CD14-positive monocyte (primary cell): ENCODE measurements at regions not wholly inside any gene's neighbourhood (a gene's known extent, or its start where the extent isn't known, plus 50 kb on each side); places are given as distances from the start of the nearest gene placed in this dataset.

Source experiments
- DNase-seq, 3 donors: peaks; one replicate each; pipeline ENCODE4 v3.0.0-alpha.2; 2011 to 2022
- H2AFZ ChIP-seq: 2 replicates; pipeline ENCODE4 v1.6.0; 2012; ENCODE audit warnings: mild to moderate bottlenecking, low read depth, low read length, inconsistent platforms; ENCODE audit not compliant: insufficient read depth, poor library complexity, severe bottlenecking
- H3K27ac ChIP-seq, 2 donors: 1 replicate in 1 of 2; 2 replicates in 1 of 2; pipeline ENCODE4 v1.5.1; 2012 to 2013; ENCODE audit warnings: low read length in 2 of 2, control low read depth in 1 of 2, inconsistent platforms in 1 of 2, low read depth in 1 of 2, mild to moderate bottlenecking in 1 of 2
- H3K27me3 ChIP-seq, 2 donors: one replicate each; pipeline versions ENCODE4 v1.6.0 to v1.6.1; 2011 to 2013; ENCODE audit warnings: low read length in 2 of 2; ENCODE audit not compliant: control insufficient read depth in 2 of 2, insufficient read depth in 2 of 2
- H3K36me3 ChIP-seq, 2 donors: replicated peaks in 1 of 2; 1 replicate in 1 of 2; 2 replicates in 1 of 2; pipeline versions ENCODE4 v1.5.1 to v1.6.1; 2012 to 2013; ENCODE audit warnings: low read length in 2 of 2, control low read depth in 1 of 2, inconsistent platforms in 1 of 2, mild to moderate bottlenecking in 1 of 2; ENCODE audit not compliant: insufficient read depth in 2 of 2, control insufficient read depth in 1 of 2
- H3K4me1 ChIP-seq, 2 donors: 1 replicate in 1 of 2; 2 replicates in 1 of 2; pipeline versions ENCODE4 v1.5.1 to v1.6.1; 2012 to 2013; ENCODE audit warnings: low read length in 2 of 2, control low read depth in 1 of 2, inconsistent platforms in 1 of 2, mild to moderate bottlenecking in 1 of 2, moderate library complexity in 1 of 2; ENCODE audit not compliant: insufficient read depth in 2 of 2, control insufficient read depth in 1 of 2
- H3K4me2 ChIP-seq: replicated peaks from 2 replicates; pipeline ENCODE3; 2012; ENCODE audit warnings: low read length, moderate library complexity, mild to moderate bottlenecking; ENCODE audit not compliant: poor library complexity, severe bottlenecking; ENCODE audit errors: extremely low read depth
- H3K4me3 ChIP-seq, 3 experiments: fragments of 200-600 bp in 1 of 3; sonication (generic) in 1 of 3; replicated peaks in 1 of 3; 1 replicate in 2 of 3; 2 replicates in 1 of 3; pipeline ENCODE4 v1.5.1; 2011 to 2013; ENCODE audit warnings: low read length in 3 of 3, mild to moderate bottlenecking in 3 of 3, control low read depth in 2 of 3, low read depth in 2 of 3, inconsistent platforms in 1 of 3, moderate library complexity in 1 of 3
- H3K79me2 ChIP-seq: 2 replicates; pipeline ENCODE4 v1.6.0; 2012; ENCODE audit warnings: mild to moderate bottlenecking, control low read depth, inconsistent platforms, low read length, moderate library complexity; ENCODE audit not compliant: insufficient read depth
- H3K9ac ChIP-seq: 2 replicates; pipeline ENCODE4 v1.6.0; 2017; ENCODE audit warnings: low read length, mild to moderate bottlenecking; ENCODE audit not compliant: insufficient read depth, poor library complexity, severe bottlenecking
- H3K9me3 ChIP-seq, 2 donors: replicated peaks in 1 of 2; 1 replicate in 1 of 2; 2 replicates in 1 of 2; pipeline versions ENCODE4 v1.5.1 to v1.6.1; 2012 to 2013; ENCODE audit warnings: low read length in 2 of 2, control low read depth in 1 of 2; ENCODE audit not compliant: control insufficient read depth in 1 of 2, insufficient read depth in 1 of 2
- H4K20me1 ChIP-seq: 2 replicates; pipeline ENCODE4 v1.6.0; 2012; ENCODE audit warnings: mild to moderate bottlenecking, low read length, control low read depth, moderate library complexity; ENCODE audit not compliant: insufficient read depth
- H3K27ac Mint-ChIP-seq, 7 donors: one replicate each; pipeline ENCODE4 v1.8.0; 2020; ENCODE audit warnings: mild to moderate bottlenecking in 7 of 7, mixed read lengths in 7 of 7, moderate library complexity in 6 of 7, inconsistent platforms in 2 of 7
- H3K27me3 Mint-ChIP-seq, 3 donors: one replicate each; pipeline ENCODE4 v1.8.0; 2021 to 2022; ENCODE audit warnings: low read depth in 3 of 3, mild to moderate bottlenecking in 3 of 3, mixed read lengths in 3 of 3, moderate library complexity in 3 of 3, inconsistent platforms in 1 of 3
- H3K36me3 Mint-ChIP-seq, 2 donors: one replicate each; pipeline ENCODE4 v1.8.0; 2020; ENCODE audit warnings: mixed read lengths in 2 of 2, inconsistent platforms in 1 of 2, mild to moderate bottlenecking in 1 of 2
- H3K4me1 Mint-ChIP-seq: one replicate; pipeline ENCODE4 v1.8.0; 2020; ENCODE audit warnings: mild to moderate bottlenecking, mixed read lengths
- H3K4me3 Mint-ChIP-seq, 2 donors: one replicate each; pipeline ENCODE4 v1.8.0; 2020; ENCODE audit warnings: mild to moderate bottlenecking in 2 of 2, mixed read lengths in 2 of 2, moderate library complexity in 1 of 2
- H3K9me3 Mint-ChIP-seq, 7 donors: one replicate each; pipeline ENCODE4 v1.8.0; 2020 to 2022; ENCODE audit warnings: mixed read lengths in 7 of 7, mild to moderate bottlenecking in 6 of 7, moderate library complexity in 6 of 7, inconsistent platforms in 2 of 7
- CTCF ChIP-seq: fragments of 200-600 bp; IDR thresholded peaks from one replicate; pipeline ENCODE4 v1.8.0; 2022; ENCODE audit warnings: antibody characterized with exemption, mild to moderate bottlenecking
- WGBS: methylation state at CpG from one replicate; pipeline ENCODE4 v1.1.5; 2013; ENCODE audit warnings: missing lambda C conversion rate; ENCODE audit not compliant: insufficient coverage; 5-methylcytosine and 5-hydroxymethylcytosine counted together
- intact Hi-C, 2 donors: fragments of 100-400 bp; cut with micrococcal nuclease; formaldehyde crosslinking; loops; one replicate each; pipeline versions ENCODE4 v1.15.0 to v1.15.1; 2023

GRCh38 chr3:22908989-22909507 lies 294.1 kb upstream of the UBE2E2 start:
- intact Hi-C loops, result no loop called here
- no peak overlapping the region for H3K27ac ChIP-seq
- H4K20me1 ChIP-seq, result no peaks in the 10 kb centered on the region
- no peak overlapping the region for H2AFZ ChIP-seq
- no peak overlapping the region for H3K9ac ChIP-seq
- DNase-seq, result no peak
- Mint-ChIP-seq H3K4me1 (peaks cover 2% of the 10 kb centered on the region), H3K27ac (no peak overlapping the region), H3K9me3 (peaks cover 0 to 3% (median 2%) of the 10 kb centered on the region in 7 donors), H3K36me3 (no peaks in the 10 kb centered on the region), H3K4me3 (no peak overlapping the region), H3K27me3 (peaks cover 0 to 1% (median 0%) of the 10 kb centered on the region in 3 donors)
- TF ChIP-seq CTCF, result no peak
- no peak overlapping the region for H3K4me3 ChIP-seq
- no peak overlapping the region for H3K4me2 ChIP-seq
- H3K79me2 ChIP-seq, result no peaks in the 10 kb centered on the region
- no peaks in the 10 kb centered on the region for H3K9me3 ChIP-seq
- H3K36me3 ChIP-seq, result no peaks in the 10 kb centered on the region
- no CpG with 5 or more reads among the region's 3 CpGs for WGBS
- no peaks in the 10 kb centered on the region for H3K4me1 ChIP-seq
- no peaks in the 10 kb centered on the region for H3K27me3 ChIP-seq

DNA sequence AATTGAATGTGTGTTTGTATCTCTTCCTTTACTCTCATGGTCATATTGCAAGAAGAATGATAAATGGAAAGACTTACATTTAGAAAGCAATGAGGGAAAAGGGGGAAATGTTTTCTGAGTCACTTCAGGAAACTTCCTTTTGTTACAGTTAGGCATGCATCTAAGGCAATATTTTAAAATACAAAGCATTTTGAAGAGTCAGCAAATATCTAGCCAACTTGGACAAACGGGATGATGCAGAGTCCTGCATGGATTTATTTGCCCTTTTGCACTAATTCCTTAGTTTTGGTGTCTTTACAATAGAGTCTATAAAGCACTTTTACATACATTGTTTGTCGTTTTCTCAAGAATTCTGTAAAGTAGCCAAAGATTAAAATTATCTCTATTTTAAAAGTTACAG lies 286.2 kb upstream of the UBE2E2 start:
- Mint-ChIP-seq H3K27ac (no peak overlapping the region), H3K27me3 (no peaks in the 10 kb centered on the region), H3K9me3 (peaks cover 0 to 3% (median 0%) of the 10 kb centered on the region in 7 donors), H3K4me3 (no peak overlapping the region), H3K36me3 (no peaks in the 10 kb centered on the region), H3K4me1 (no peaks in the 10 kb centered on the region)
- intact Hi-C loops, result no loop called here
- H3K4me1 ChIP-seq, result no peaks in the 10 kb centered on the region
- H3K9me3 ChIP-seq, result no peaks in the 10 kb centered on the region
- H3K79me2 ChIP-seq, result no peaks in the 10 kb centered on the region
- no CpG with 5 or more reads among the region's 2 CpGs for WGBS
- no peak for DNase-seq
- H2AFZ ChIP-seq, result no peak overlapping the region
- no peaks in the 10 kb centered on the region for H3K27me3 ChIP-seq
- no peak overlapping the region for H3K4me2 ChIP-seq
- no peak overlapping the region for H3K27ac ChIP-seq
- no peak overlapping the region for H3K9ac ChIP-seq
- no peak for TF ChIP-seq CTCF
- no peak overlapping the region for H3K4me3 ChIP-seq
- no peaks in the 10 kb centered on the region for H3K36me3 ChIP-seq
- no peaks in the 10 kb centered on the region for H4K20me1 ChIP-seq
